ENCODE measurements at regions not wholly inside any gene's neighbourhood (a gene's known extent, or its start where the extent isn't known, plus 50 kb on each side); places are given as distances from the start of the nearest gene placed in this dataset.

GRCh38 chr19:31658993-31659896, 310.0 kb upstream of the TSHZ3 start:
- no peak for DNase-seq (ENCODE audit: low read depth, low spot score)
- H2AFZ ChIP-seq (ENCODE audit: control insufficient read depth, low read length): no peak overlapping the region
- no peak overlapping the region for H3K9ac ChIP-seq (ENCODE audit: control insufficient read depth, extremely low read depth, insufficient read depth, low read length)
- no peak overlapping the region for H3K4me3 ChIP-seq (ENCODE audit: control insufficient read depth in 2 of 3, extremely low read depth in 1 of 3, insufficient read depth in 2 of 3, low read depth in 1 of 3, low read length in 3 of 3)
- no peaks in the 10 kb centered on the region for H4K20me1 ChIP-seq (ENCODE audit: control insufficient read depth, extremely low read depth, insufficient read depth, low read length)
- no peaks in the 10 kb centered on the region for H3K4me1 ChIP-seq (ENCODE audit: control insufficient read depth, extremely low read depth, insufficient read depth, low read length)
- no peaks in the 10 kb centered on the region for H3K79me2 ChIP-seq (ENCODE audit: control insufficient read depth, insufficient read depth, low read length)
- FAIRE-seq: no peak
- dilution Hi-C loops (cut with MboI; ENCODE audit: extremely low pct_ligation_motif_present, low sequenced_read_pairs): no loop called here
- no peaks in the 10 kb centered on the region for H3K9me1 ChIP-seq (ENCODE audit: control insufficient read depth, extremely low read depth, insufficient read depth, low read length)
- TF ChIP-seq EZH2 (IDR thresholded peaks at IDR 0.05; ENCODE audit: low read length) (no peak), CTCF (optimal IDR thresholded peaks at IDR 0.05 in 1 of 3, IDR thresholded peaks at IDR 0.05 in 1 of 3, conservative IDR thresholded peaks at IDR 0.05 in 1 of 3; ENCODE audit: extremely low read depth in 1 of 3, insufficient read depth in 2 of 3, low read length in 3 of 3) (no peak)
- no peak overlapping the region for H3K27ac ChIP-seq (ENCODE audit: control insufficient read depth, insufficient read depth, low read length)
- no peaks in the 10 kb centered on the region for H3K27me3 ChIP-seq (ENCODE audit: control insufficient read depth, extremely low read depth, insufficient read depth, low read length)
- no peaks in the 10 kb centered on the region for H3K36me3 ChIP-seq (ENCODE audit: control insufficient read depth in 2 of 2, extremely low read depth in 1 of 2, insufficient read depth in 2 of 2, low read length in 2 of 2)
- no peak overlapping the region for H3K4me2 ChIP-seq (ENCODE audit: control insufficient read depth, extremely low read depth, insufficient read depth, low read depth, low read length)
- H3K9me3 ChIP-seq (ENCODE audit: control insufficient read depth, low read depth, low read length): no peaks in the 10 kb centered on the region

DNA sequence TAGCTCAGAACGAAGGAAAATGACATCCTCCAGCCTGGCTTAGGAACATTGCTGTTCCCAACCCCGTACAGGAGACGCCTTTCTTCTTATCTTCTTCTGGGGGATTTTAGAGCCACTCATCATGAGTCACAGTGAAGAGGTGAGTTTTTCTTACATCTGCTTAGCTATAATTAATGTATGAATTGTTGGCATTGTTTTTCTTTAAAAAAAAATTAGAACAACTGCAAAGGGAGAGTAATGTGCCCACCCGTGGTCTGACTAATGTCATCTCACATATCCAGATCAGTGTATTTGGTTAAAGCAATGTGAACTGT, 310.6 kb upstream of the TSHZ3 start:
- no peaks in the 10 kb centered on the region for H3K9me1 ChIP-seq (ENCODE audit: control insufficient read depth, extremely low read depth, insufficient read depth, low read length)
- no peak overlapping the region for H3K9ac ChIP-seq (ENCODE audit: control insufficient read depth, extremely low read depth, insufficient read depth, low read length)
- TF ChIP-seq CTCF (optimal IDR thresholded peaks at IDR 0.05 in 1 of 3, IDR thresholded peaks at IDR 0.05 in 1 of 3, conservative IDR thresholded peaks at IDR 0.05 in 1 of 3; ENCODE audit: extremely low read depth in 1 of 3, insufficient read depth in 2 of 3, low read length in 3 of 3) (no peak), EZH2 (IDR thresholded peaks at IDR 0.05; ENCODE audit: low read length) (no peak)
- no peak overlapping the region for H3K4me2 ChIP-seq (ENCODE audit: control insufficient read depth, extremely low read depth, insufficient read depth, low read depth, low read length)
- no peaks in the 10 kb centered on the region for H3K27me3 ChIP-seq (ENCODE audit: control insufficient read depth, extremely low read depth, insufficient read depth, low read length)
- no peak for FAIRE-seq
- no peak overlapping the region for H3K27ac ChIP-seq (ENCODE audit: control insufficient read depth, insufficient read depth, low read length)
- H2AFZ ChIP-seq (ENCODE audit: control insufficient read depth, low read length): no peak overlapping the region
- dilution Hi-C loops (cut with MboI; ENCODE audit: extremely low pct_ligation_motif_present, low sequenced_read_pairs): no loop called here
- H3K4me1 ChIP-seq (ENCODE audit: control insufficient read depth, extremely low read depth, insufficient read depth, low read length): no peaks in the 10 kb centered on the region
- no peak for DNase-seq (ENCODE audit: low read depth, low spot score)
- H3K9me3 ChIP-seq (ENCODE audit: control insufficient read depth, low read depth, low read length): no peaks in the 10 kb centered on the region
- H3K4me3 ChIP-seq (ENCODE audit: control insufficient read depth in 2 of 3, extremely low read depth in 1 of 3, insufficient read depth in 2 of 3, low read depth in 1 of 3, low read length in 3 of 3): no peak overlapping the region
- H4K20me1 ChIP-seq (ENCODE audit: control insufficient read depth, extremely low read depth, insufficient read depth, low read length): no peaks in the 10 kb centered on the region
- H3K36me3 ChIP-seq (ENCODE audit: control insufficient read depth in 2 of 2, extremely low read depth in 1 of 2, insufficient read depth in 2 of 2, low read length in 2 of 2): no peaks in the 10 kb centered on the region
- H3K79me2 ChIP-seq (ENCODE audit: control insufficient read depth, insufficient read depth, low read length): no peaks in the 10 kb centered on the region

Measured in keratinocyte (primary cell).